Breast epithelium (tissue), 4 donors: ENCODE measurements at regions not wholly inside any gene's neighbourhood (a gene's known extent, or its start where the extent isn't known, plus 50 kb on each side); places are given as distances from the start of the nearest gene placed in this dataset.
"Not testable (repeated sequence)": the region's sequence is repeated elsewhere in the genome, so short reads cannot be mapped to it uniquely, and the experiment has no call there.

Experiments used
- DNase-seq, 2 donors: peaks; one replicate each; pipeline ENCODE4 v3.0.0-alpha.2; 2019; ENCODE audit warnings: low spot score in 2 of 2
- H3K27ac ChIP-seq, 2 donors: fragments of 200-600 bp; sonication (generic) in 1 of 2; one replicate each; pipeline ENCODE4 v1.5.1; 2016 to 2019; ENCODE audit warnings: mild to moderate bottlenecking in 1 of 2
- H3K27me3 ChIP-seq, 2 donors: fragments of 200-600 bp; sonication (generic) in 1 of 2; one replicate each; pipeline versions ENCODE4 v1.5.1 to v1.6.0; 2017 to 2019; ENCODE audit warnings: control low read depth in 1 of 2, mild to moderate bottlenecking in 1 of 2
- H3K36me3 ChIP-seq: fragments of 200-600 bp; one replicate; pipeline ENCODE4 v1.5.1; 2019
- H3K4me1 ChIP-seq, 2 donors: fragments of 200-600 bp; sonication (generic); one replicate each; pipeline ENCODE4 v1.5.1; 2016 to 2019; ENCODE audit warnings: control low read depth in 1 of 2
- H3K4me3 ChIP-seq, 3 donors: fragments of 200-600 bp; sonication (generic); 1 replicate in 2 of 3; 2 replicates in 1 of 3; pipeline ENCODE4 v1.5.1; 2016 to 2019; ENCODE audit warnings: mild to moderate bottlenecking in 3 of 3, moderate library complexity in 2 of 3
- H3K9me3 ChIP-seq, 2 donors: fragments of 200-600 bp; sonication (generic) in 1 of 2; one replicate each; pipeline ENCODE4 v1.5.1; 2016 to 2019; ENCODE audit warnings: control low read depth in 1 of 2
- CTCF ChIP-seq, 3 donors: fragments of 450-650 bp; IDR thresholded peaks; one replicate each; pipeline ENCODE4 v1.5.1; 2016 to 2017; ENCODE audit warnings: antibody characterized with exemption in 3 of 3, mild to moderate bottlenecking in 3 of 3, moderate library complexity in 3 of 3
- POLR2A ChIP-seq: fragments of 450-650 bp; IDR thresholded peaks from one replicate; pipeline ENCODE4 v1.6.1; 2016; ENCODE audit warnings: antibody characterized with exemption, mild to moderate bottlenecking, moderate library complexity
- POLR2AphosphoS5 ChIP-seq, 3 donors: sonication (generic); formaldehyde crosslinking; IDR thresholded peaks; one replicate each; pipeline ENCODE4 v1.6.1; 2017; ENCODE audit warnings: antibody characterized with exemption in 3 of 3
- intact Hi-C: fragments of 100-400 bp; cut with DNase I; formaldehyde crosslinking; loops from one replicate; pipeline ENCODE4 v1.15.1; 2023; ENCODE audit warnings: low total_unique reads

GRCh38 chr14:38047195-38047902, 160.4 kb upstream of the SSTR1 start:
- Histone ChIP-seq H3K27ac (peak overlapping the region in 1 of 2 donors; percentile 54), H3K4me1 (no peaks in the 10 kb centered on the region), H3K36me3 (no peaks in the 10 kb centered on the region), H3K27me3 (no peaks in the 10 kb centered on the region), H3K4me3 (no peak overlapping the region), H3K9me3 (no peaks in the 10 kb centered on the region)
- peak in 1 of 2 donors; percentile 26 for DNase-seq
- intact Hi-C loops, result no loop called here
- TF ChIP-seq POLR2A, result no peak
- TF ChIP-seq POLR2AphosphoS5 (IDR thresholded peaks at IDR 0.05), result no peak
- TF ChIP-seq CTCF (IDR thresholded peaks at IDR 0.05), result no peak

GRCh38 chr14:38053666-38054065, 154.0 kb upstream of the SSTR1 start:
- intact Hi-C loops, result no loop called here
- Histone ChIP-seq H3K9me3 (no peaks in the 10 kb centered on the region), H3K4me1 (no peaks in the 10 kb centered on the region), H3K4me3 (no peak overlapping the region), H3K36me3 (no peaks in the 10 kb centered on the region), H3K27ac (no peak overlapping the region), H3K27me3 (no peaks in the 10 kb centered on the region)
- DNase-seq, result no peak
- no peak for TF ChIP-seq POLR2A
- no peak for TF ChIP-seq CTCF (IDR thresholded peaks at IDR 0.05)
- no peak for TF ChIP-seq POLR2AphosphoS5 (IDR thresholded peaks at IDR 0.05)

- Histone ChIP-seq H3K27me3 (no peaks in the 10 kb centered on the region), H3K4me1 (no peaks in the 10 kb centered on the region), H3K9me3 (peaks cover 3 to 16% of the 10 kb centered on the region in 2 donors), H3K36me3 (no peaks in the 10 kb centered on the region), H3K4me3 (no peak overlapping the region), H3K27ac (no peak overlapping the region)
- intact Hi-C loops, result no loop called here
- DNase-seq, result no peak
- no peak for TF ChIP-seq CTCF (IDR thresholded peaks at IDR 0.05)
- TF ChIP-seq POLR2AphosphoS5 (IDR thresholded peaks at IDR 0.05), result no peak
- no peak for TF ChIP-seq POLR2A
Measured at GRCh38 chr14:38056270-38056669, 151.4 kb upstream of the SSTR1 start.

DNA sequence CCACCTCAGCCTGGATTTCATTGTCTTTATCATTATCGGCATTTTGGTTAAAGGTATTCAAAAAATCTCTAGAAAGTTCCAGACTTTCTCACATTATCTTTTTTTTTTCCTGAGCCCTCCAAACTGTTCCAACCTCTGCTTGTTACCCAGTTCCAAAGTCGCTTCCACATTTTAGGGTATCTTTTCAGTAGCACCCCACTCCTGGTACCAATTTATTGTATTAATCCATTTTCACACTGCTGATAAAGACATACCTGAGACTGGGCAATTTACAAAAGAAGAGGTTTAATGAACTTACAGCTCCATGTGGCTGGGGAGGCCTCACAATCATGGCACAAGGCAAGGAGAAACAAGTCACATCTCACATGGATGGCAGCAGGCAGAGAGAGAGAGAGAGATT, 145.5 kb upstream of the SSTR1 start:
- H3K27me3 ChIP-seq, DNase-seq, intact Hi-C loops: not testable (repeated sequence)

DNA sequence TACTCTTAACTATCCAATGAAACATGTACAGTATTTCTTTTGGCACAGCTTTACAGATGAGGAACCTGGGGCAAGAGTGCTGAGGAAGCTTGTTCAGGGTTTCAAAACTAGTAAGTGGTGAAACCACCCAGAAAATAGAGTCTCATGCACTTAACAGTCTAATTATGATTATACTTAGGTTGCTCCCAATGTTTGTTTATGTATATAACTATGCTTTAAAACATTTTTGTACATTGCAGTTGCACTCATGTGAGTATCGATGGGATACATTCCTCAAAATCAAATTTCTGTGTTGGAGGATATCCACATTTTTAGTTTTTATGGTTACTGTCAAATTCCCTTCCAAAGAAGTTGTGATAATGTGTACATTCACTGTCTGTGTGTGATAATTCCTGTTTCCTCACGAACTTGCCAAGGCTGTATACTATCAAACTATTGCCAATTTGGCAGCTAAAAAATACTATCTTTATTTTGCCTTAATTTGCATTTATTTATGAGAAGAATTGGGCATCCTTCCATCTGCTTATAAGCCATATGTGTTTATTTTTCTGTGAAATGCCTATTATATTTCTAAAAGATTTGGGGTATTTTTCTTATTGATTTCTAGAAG, 143.9 kb upstream of the SSTR1 start:
- Histone ChIP-seq H3K4me3 (no peak overlapping the region), H3K27me3 (no peaks in the 10 kb centered on the region), H3K36me3 (no peaks in the 10 kb centered on the region), H3K4me1 (no peaks in the 10 kb centered on the region), H3K27ac (no peak overlapping the region), H3K9me3 (peaks cover 16 to 31% of the 10 kb centered on the region in 2 donors)
- DNase-seq, result no peak
- TF ChIP-seq CTCF (IDR thresholded peaks at IDR 0.05), result no peak
- TF ChIP-seq POLR2AphosphoS5 (IDR thresholded peaks at IDR 0.05), result no peak
- no peak for TF ChIP-seq POLR2A
- intact Hi-C loops, result no loop called here

More for the DNA sequence above, 145.5 kb upstream of the SSTR1 start:
- H3K4me3 ChIP-seq, H3K27ac ChIP-seq, H3K36me3 ChIP-seq, H3K4me1 ChIP-seq: not testable (repeated sequence)
- H3K9me3 ChIP-seq, result peaks cover 16 to 31% of the 10 kb centered on the region in 2 donors
